Endodermal cell (in vitro differentiated cells): ENCODE measurements at regions not wholly inside any gene's neighbourhood (a gene's known extent, or its start where the extent isn't known, plus 50 kb on each side); places are given as distances from the start of the nearest gene placed in this dataset.

Source experiments
- DNase-seq: peaks from one replicate; pipeline ENCODE4 v3.0.0-alpha.2; 2017
- H3K27ac ChIP-seq: 2 replicates; pipeline ENCODE4 v1.5.1; 2013; ENCODE audit warnings: mild to moderate bottlenecking, low read depth, low read length, moderate library complexity
- H3K27me3 ChIP-seq: 2 replicates; pipeline ENCODE4 v1.6.1; 2013; ENCODE audit warnings: mild to moderate bottlenecking, low read length, moderate library complexity; ENCODE audit not compliant: insufficient read depth, control insufficient read depth, poor library complexity, severe bottlenecking
- H3K36me3 ChIP-seq: 2 replicates; pipeline ENCODE4 v1.7.0; 2013; ENCODE audit warnings: mild to moderate bottlenecking, low read length, moderate library complexity; ENCODE audit not compliant: control insufficient read depth, insufficient read depth
- H3K4me1 ChIP-seq: one replicate; pipeline ENCODE4 v1.7.0; 2013; ENCODE audit warnings: low read length; ENCODE audit not compliant: control insufficient read depth, insufficient read depth
- H3K4me3 ChIP-seq: 2 replicates; pipeline ENCODE4 v1.5.1; 2013; ENCODE audit warnings: mild to moderate bottlenecking, low read length, moderate library complexity
- H3K9ac ChIP-seq: 2 replicates; pipeline ENCODE4 v1.6.1; 2013; ENCODE audit warnings: mild to moderate bottlenecking, low read length, moderate library complexity; ENCODE audit not compliant: poor library complexity, severe bottlenecking; ENCODE audit errors: extremely low read depth
- H3K9me3 ChIP-seq: 2 replicates; pipeline ENCODE4 v1.6.1; 2013; ENCODE audit warnings: mild to moderate bottlenecking, low read length, moderate library complexity; ENCODE audit not compliant: control insufficient read depth
- H3K27ac Mint-ChIP-seq: 2 replicates; pipeline ENCODE4 v1.8.0; 2020; ENCODE audit warnings: mixed read lengths
- H3K27me3 Mint-ChIP-seq: 2 replicates; pipeline ENCODE4 v1.8.0; 2021; ENCODE audit warnings: mild to moderate bottlenecking, mixed read lengths; ENCODE audit not compliant: insufficient read depth
- H3K36me3 Mint-ChIP-seq: 2 replicates; pipeline ENCODE4 v1.8.0; 2020; ENCODE audit warnings: low read depth, mixed read lengths
- H3K4me1 Mint-ChIP-seq: 2 replicates; pipeline ENCODE4 v1.8.0; 2020; ENCODE audit warnings: mixed read lengths
- H3K4me3 Mint-ChIP-seq: 2 replicates; pipeline ENCODE4 v1.8.0; 2020; ENCODE audit warnings: mild to moderate bottlenecking, moderate library complexity, mixed read lengths
- H3K9me3 Mint-ChIP-seq: 2 replicates; pipeline ENCODE4 v1.8.0; 2020; ENCODE audit warnings: mild to moderate bottlenecking, mixed read lengths
- CTCF ChIP-seq: fragments of 200-600 bp; sonication (generic); conservative IDR thresholded peaks from 2 replicates; pipeline ENCODE4 v1.5.0; 2021; ENCODE audit warnings: antibody characterized with exemption, mild to moderate bottlenecking
- WGBS, 2 experiments: methylation state at CpG; one replicate each; pipeline versions ENCODE4 v1.1.5 to v1.1.7; 2013; ENCODE audit warnings: missing lambda C conversion rate in 2 of 2, mixed read lengths in 1 of 2; ENCODE audit not compliant: insufficient coverage in 1 of 2, insufficient read length in 1 of 2; 5-methylcytosine and 5-hydroxymethylcytosine counted together

GRCh38 chr9:106751681-106752080, 111.3 kb upstream of the ZNF462 start:
- WGBS, 2 experiments = 93 to 98% methylated on average over 4 to 5 of the region's 5 CpGs
- Histone ChIP-seq H3K4me1 (peaks cover 10% of the 10 kb centered on the region), H3K9me3 (no peaks in the 10 kb centered on the region), H3K36me3 (no peaks in the 10 kb centered on the region), H3K4me3 (no peak overlapping the region), H3K27ac (no peak overlapping the region), H3K27me3 (peaks cover 30% of the 10 kb centered on the region), H3K9ac (no peak overlapping the region)
- Mint-ChIP-seq H3K36me3 (no peaks in the 10 kb centered on the region), H3K4me3 (no peak overlapping the region), H3K27me3 (peaks cover 67% of the 10 kb centered on the region), H3K4me1 (peaks cover 23% of the 10 kb centered on the region), H3K27ac (no peak overlapping the region), H3K9me3 (no peaks in the 10 kb centered on the region)
- no peak for DNase-seq
- TF ChIP-seq CTCF = no peak

GRCh38 chr9:106752581-106752980, 110.4 kb upstream of the ZNF462 start:
- Histone ChIP-seq H3K36me3 (no peaks in the 10 kb centered on the region), H3K27ac (no peak overlapping the region), H3K9me3 (no peaks in the 10 kb centered on the region), H3K9ac (no peak overlapping the region), H3K27me3 (peaks cover 34% of the 10 kb centered on the region), H3K4me1 (peaks cover 10% of the 10 kb centered on the region), H3K4me3 (no peak overlapping the region)
- peaks cover 23% of the 10 kb centered on the region for H3K4me1 Mint-ChIP-seq
- no peaks in the 10 kb centered on the region for H3K9me3 Mint-ChIP-seq
- WGBS, 2 experiments = 47 to 58% methylated on average over 2 to 3 of the region's 3 CpGs
- H3K36me3 Mint-ChIP-seq = no peaks in the 10 kb centered on the region
- peak; percentile 74 for DNase-seq
- peaks cover 74% of the 10 kb centered on the region for H3K27me3 Mint-ChIP-seq
- TF ChIP-seq CTCF = no peak
- no peak overlapping the region for H3K4me3 Mint-ChIP-seq
- H3K27ac Mint-ChIP-seq = peak overlapping the region; percentile 83

GRCh38 chr9:106753155-106753671, 109.8 kb upstream of the ZNF462 start:
- Mint-ChIP-seq H3K9me3 (no peaks in the 10 kb centered on the region), H3K27me3 (peaks cover 72% of the 10 kb centered on the region), H3K27ac (peak overlapping the region; percentile 83), H3K4me1 (peaks cover 23% of the 10 kb centered on the region), H3K4me3 (no peak overlapping the region), H3K36me3 (no peaks in the 10 kb centered on the region)
- Histone ChIP-seq H3K4me3 (no peak overlapping the region), H3K27ac (no peak overlapping the region), H3K36me3 (no peaks in the 10 kb centered on the region), H3K9me3 (no peaks in the 10 kb centered on the region), H3K27me3 (peaks cover 34% of the 10 kb centered on the region), H3K4me1 (peaks cover 10% of the 10 kb centered on the region), H3K9ac (no peak overlapping the region)
- DNase-seq = peak; percentile 69
- 56% methylated on average over 4 of the region's 4 CpGs; no CpG with 5 or more reads in 1 of the 2 experiments for WGBS, 2 experiments
- no peak for TF ChIP-seq CTCF
